GM12891 (cell line): ENCODE measurements at regions not wholly inside any gene's neighbourhood (a gene's known extent, or its start where the extent isn't known, plus 50 kb on each side); places are given as distances from the start of the nearest gene placed in this dataset.

Source experiments
- POLR2A ChIP-seq: IDR thresholded peaks from 2 replicates; pipeline ENCODE4 v1.6.1; 2011; ENCODE audit warnings: low read depth, low read length, control low read depth
- POLR2AphosphoS5 ChIP-seq: IDR thresholded peaks from 2 replicates; pipeline ENCODE4 v1.6.1; 2011; ENCODE audit warnings: low read depth, low read length, control low read depth

GRCh38 chr11:119894916-119895315 lies 165.9 kb upstream of the NECTIN1 start:
- TF ChIP-seq POLR2AphosphoS5: no peak
- no peak for TF ChIP-seq POLR2A
